Inferior parietal cortex (tissue), 1 donor: ENCODE measurements at regions not wholly inside any gene's neighbourhood (a gene's known extent, or its start where the extent isn't known, plus 50 kb on each side); places are given as distances from the start of the nearest gene placed in this dataset.

Source experiments
- DNase-seq: peaks from one replicate; pipeline ENCODE4 v3.0.0-alpha.2; 2016; ENCODE audit errors: extremely low spot score

DNA sequence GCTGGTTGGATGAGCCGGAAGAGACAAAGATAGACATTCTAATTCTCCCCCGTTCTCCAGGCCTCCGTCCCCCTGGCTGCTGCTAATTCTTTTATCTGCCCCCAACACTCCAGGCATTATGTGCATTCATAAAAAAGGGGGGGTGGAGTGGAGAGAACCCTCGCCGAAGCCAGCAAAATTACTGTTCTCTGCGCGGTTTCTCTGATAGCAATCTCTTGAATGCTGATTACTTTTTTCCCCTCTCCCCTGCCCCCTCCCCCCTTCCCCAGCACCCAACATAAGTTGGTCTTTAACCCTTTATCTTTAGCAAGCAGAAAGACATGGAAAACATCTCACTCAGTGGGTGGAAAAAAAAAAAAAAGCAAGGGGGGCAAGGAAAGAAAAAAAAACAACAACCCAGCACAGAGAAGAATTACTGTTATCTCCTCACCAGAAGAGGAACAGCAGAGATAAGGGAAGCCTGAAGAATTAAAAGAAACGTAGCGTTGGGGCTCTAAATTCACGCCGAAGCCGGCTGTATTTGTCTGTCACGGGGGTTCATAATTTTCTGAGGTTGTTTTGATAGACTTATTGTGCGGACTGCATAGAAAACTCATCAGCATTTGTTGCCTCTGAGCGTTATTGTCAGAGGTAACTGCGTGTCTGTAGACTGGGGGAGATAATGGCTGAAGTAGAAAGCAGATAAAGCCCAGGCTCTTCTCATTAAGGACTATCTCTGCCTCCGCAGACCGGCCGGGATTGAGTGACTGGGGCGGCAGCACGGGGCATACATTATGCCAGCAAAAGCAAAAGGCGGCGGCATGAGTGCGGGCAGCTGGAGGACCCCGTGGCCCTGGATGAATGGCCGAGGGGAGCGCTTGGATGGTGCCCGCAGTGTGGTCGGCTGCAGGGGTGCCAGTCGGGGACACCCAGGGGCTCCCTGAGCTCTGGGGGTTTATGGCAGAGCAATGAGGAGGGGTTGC lies 126.9 kb downstream of the MRM1 start:
- DNase-seq: no peak

GRCh38 chr17:36730095-36730808 lies 128.9 kb downstream of the MRM1 start:
- DNase-seq: no peak

DNA sequence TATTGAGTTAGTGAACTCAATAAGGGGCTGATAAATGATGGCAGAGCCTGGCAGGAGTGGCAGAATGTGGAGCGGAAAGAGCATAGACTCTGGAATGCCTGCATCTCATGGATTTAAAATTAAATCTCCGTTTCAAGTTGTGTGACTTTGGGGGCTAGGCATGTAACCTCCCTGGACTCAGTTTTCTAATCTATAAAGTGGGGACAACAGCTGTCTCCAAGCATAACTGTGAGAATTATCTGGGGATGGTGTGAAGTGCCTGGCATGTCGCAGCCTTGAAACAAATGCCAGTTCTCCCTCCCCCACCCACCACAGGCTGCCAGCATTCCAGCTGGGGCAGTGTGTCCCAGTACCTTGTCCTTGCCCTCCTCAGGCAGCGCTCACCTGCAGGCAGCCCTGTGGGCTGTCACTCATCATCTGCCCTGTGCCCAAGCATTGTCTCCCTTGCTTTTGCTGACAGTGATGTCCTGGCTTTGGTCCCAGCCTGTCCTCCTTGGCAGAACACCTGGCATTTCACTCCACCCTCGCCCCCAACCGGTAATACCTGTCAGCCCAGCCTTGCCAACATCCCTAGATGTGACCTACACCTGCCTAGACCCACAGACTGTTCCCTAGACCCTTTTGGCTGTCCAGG lies 129.6 kb downstream of the MRM1 start:
- no peak for DNase-seq

- DNase-seq: no peak
Measured at GRCh38 chr17:36731811-36732210, 130.4 kb downstream of the MRM1 start.

- DNase-seq: no peak
Measured at GRCh38 chr17:36732351-36732750, 131.0 kb downstream of the MRM1 start.

- DNase-seq: peak; percentile 53
Measured at GRCh38 chr17:36736201-36737156, 135.1 kb downstream of the MRM1 start.

- DNase-seq: no peak
Measured at GRCh38 chr17:36739208-36739607, 137.8 kb downstream of the MRM1 start.

DNA sequence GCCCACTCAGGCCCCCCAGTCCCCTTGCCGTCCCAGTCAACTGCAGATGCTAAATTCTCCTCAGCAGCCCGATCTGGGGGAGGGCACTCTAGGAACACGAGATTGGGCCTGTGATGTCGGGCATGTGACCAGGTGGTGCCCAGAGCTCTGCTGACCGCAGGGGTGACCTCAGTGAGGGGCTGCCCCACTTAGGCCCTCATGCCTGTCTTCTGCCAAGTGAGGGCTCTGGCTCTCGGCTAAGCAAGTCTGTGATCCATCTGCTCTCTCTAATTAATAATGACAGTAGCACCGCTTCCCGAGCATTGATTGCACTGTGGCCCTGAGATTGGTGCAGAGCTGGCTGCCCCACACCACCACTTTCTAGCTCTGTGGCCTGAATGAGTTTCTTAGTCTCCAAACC lies 138.8 kb downstream of the MRM1 start:
- DNase-seq: no peak

DNA sequence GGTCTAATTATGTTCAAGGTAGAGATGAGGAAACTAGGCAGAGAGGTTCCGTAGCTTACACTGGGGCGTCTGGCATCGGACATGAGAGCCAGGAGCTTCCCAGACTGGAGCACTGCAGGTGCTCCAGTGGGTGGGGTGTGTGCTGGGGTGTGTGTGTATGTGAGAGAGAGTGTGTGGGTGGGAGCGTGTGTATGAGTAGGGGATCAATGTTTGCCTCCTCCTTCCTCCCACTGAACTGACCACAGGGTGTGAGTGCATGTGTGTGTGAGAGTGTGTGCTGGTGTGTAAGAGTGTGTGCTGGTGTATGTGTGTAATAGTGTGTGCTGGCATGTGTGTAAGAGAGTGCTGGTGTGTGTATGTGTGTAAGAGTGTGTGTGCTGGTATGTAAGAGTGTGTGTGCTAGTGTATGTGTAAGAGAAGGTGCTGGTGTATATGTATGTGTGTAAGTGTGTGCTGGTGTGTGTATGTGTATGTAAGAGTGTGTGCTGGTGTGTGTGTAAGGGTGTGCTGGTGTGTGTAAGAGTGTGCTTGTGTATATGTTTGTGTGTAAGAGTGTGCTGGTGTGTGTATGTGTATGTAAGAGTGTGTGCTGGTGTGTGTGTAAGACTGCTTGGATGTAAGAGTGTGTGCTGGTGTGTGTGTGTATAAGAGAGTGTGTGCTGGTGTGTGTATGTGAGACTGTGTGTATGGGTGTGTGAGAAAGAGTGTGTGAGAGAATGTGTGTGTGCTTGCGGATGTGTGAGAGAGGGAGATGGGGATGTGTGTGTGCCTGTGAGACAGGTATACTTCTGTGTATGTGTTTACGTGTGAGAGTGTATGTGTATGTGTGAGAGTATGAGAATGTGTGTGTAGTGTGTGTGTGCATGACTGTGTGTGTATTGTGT lies 139.9 kb downstream of the MRM1 start:
- DNase-seq: no peak

DNA sequence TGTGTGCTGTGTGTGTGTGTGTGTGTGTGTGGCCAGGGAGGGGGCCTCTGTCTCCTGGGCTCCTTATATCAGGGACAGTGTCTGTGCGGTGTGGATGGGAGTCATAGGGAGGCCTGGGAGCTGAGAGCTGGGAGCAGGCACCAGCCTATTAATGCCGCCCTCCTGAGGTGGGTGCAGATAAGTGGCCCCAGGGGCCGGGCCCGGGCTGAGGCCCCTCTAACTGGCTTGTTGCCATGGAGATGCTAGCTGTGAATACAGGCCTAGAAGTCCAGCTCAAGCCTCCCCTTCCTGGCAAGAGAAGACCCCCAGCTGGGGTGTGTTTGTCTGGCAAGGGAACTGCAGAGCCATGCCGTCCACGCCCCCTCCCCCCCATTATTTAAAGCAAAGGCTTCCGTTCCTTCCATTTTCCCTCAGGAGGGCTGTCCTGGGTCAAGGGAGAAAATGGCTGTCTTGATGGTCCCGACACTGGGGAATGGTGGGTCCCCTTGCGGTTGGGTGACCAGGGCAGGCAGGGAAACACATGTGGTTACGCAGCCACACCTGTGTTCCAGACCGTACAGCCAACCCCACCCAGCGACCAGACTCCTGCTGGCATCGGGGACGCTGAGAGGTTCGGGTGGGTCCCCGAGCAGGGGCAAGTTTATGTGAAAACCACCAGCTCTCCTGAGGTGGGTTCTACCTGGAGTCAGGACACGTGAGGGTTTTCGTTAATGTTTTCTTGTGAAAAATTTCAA lies 141.1 kb downstream of the MRM1 start:
- no peak for DNase-seq

DNA sequence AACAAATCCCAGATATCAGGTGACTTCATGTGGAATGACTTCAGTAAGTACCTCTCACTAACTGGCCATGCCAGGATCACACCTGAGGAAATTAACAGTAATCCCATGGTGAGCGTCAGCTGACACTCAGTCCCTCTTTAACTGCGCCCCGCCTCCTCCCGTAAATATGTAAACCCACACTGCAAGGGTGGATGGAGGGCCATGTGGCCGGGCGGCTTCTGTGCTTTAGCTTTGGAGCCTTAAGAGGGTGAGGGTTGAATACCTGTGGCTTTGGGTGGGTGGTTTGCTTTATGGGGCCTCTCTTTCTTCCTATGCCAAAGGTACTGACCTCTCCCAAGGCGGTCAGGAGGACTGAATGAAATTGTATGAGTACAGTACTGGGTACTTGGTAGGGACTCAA lies 141.7 kb downstream of the MRM1 start:
- DNase-seq: no peak

GRCh38 chr17:36746381-36747053 lies 145.1 kb downstream of the MRM1 start:
- DNase-seq: no peak

- DNase-seq: no peak
Measured at GRCh38 chr17:36747861-36748260, 146.5 kb downstream of the MRM1 start.

DNA sequence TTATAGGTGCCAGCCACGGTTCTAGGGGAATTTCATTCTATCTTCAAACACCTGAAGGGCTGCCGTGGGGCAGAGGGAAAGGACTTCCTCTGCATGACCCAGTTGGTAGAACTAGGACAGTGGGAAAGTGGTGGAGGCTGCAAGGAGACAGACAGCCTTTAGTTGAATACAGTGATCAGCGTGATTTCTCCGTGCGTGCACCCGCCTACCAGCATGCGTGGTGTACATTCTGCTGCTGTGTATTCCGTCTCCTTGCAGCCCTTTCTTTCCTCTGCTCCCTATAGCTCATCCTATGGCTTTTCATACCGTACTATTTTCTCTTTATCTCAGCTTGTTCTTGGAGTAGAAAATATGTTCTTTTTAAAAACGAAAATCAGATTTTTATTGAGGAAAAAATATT lies 146.9 kb downstream of the MRM1 start:
- DNase-seq: no peak

GRCh38 chr17:36749493-36749892 lies 148.1 kb downstream of the MRM1 start:
- no peak for DNase-seq

DNA sequence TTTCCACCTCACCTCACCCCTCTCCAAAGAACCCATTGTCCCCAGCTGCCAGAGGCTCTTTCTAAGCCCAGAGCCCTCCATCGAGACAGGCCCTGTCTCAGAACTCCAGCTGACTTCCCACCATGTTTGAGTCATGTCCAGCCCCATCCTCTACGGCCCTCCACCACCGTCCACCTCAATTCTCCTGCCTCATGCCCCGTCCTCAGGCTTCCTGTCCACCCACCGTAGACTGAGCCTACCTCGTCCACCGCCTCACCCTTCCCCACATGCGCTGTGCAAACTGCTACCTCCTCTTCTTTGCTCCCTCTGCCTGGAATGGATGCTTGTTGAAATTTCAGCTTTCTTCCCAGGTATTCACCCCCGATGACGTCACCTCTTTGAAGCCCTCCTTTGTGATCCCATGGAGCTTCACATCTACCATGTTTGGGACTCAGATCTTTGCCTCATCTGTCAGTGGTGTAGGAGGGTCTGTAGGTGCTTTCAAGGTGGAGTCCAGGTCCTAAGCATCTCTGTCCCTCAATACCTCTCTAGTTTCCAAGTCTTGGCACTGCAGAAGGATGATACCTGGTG lies 149.0 kb downstream of the MRM1 start:
- DNase-seq: no peak

- no peak for DNase-seq
Measured at GRCh38 chr17:36752096-36752888, 150.9 kb downstream of the MRM1 start.

DNA sequence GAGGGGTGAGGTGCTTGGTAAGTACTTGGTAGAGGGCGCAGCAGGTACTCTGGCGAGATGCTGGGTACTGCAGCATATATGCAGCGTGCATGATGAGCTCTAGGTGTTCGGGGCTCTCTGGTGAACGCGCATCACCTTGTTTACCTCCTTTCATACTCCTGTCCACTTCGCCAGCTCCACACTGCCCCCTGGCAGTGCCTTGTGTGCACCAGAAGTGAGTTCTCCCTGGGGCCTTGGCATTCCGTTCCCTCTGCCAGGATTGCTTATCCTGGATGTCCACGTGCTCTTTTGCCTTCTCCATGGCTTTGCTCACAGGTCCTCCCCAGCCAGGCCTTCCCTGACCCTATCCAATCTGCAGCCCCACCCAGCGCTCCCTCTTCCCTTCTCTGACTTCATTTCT lies 154.2 kb downstream of the MRM1 start:
- DNase-seq: no peak
